Activated naive CD8-positive, alpha-beta T cell treated with anti-CD3 and anti-CD28 coated beads, Interleukin-2, amount 50 U/mL, for 16 hours (primary cell): ENCODE measurements at regions not wholly inside any gene's neighbourhood (a gene's known extent, or its start where the extent isn't known, plus 50 kb on each side); places are given as distances from the start of the nearest gene placed in this dataset.
"Not testable (repeated sequence)": the region's sequence is repeated elsewhere in the genome, so short reads cannot be mapped to it uniquely, and the experiment has no call there.

Experiments used
- DNase-seq: peaks from one replicate; pipeline ENCODE4 v3.0.0-alpha.2; 2020; ENCODE audit warnings: low read depth, low spot score

DNA sequence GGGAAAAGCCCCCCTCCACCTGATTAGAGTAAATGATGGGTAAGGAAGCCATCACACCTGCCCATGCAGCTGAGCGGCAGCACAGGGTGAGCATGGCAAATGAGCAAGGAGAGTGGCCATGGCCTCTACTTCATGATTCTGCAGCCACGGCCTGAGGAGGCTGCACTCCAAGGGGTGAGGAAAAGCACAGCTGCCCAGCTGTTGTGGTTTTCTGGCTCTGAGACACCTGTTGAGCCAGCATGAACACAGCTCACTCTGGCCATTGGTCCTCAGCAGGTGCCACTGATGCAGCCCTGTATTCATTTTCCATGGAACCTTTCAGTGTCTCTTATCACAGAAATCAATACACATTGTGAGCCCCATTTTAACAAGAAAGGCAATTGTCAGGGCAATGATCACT, 707.2 kb downstream of the AACS start:
- DNase-seq = no peak

DNA sequence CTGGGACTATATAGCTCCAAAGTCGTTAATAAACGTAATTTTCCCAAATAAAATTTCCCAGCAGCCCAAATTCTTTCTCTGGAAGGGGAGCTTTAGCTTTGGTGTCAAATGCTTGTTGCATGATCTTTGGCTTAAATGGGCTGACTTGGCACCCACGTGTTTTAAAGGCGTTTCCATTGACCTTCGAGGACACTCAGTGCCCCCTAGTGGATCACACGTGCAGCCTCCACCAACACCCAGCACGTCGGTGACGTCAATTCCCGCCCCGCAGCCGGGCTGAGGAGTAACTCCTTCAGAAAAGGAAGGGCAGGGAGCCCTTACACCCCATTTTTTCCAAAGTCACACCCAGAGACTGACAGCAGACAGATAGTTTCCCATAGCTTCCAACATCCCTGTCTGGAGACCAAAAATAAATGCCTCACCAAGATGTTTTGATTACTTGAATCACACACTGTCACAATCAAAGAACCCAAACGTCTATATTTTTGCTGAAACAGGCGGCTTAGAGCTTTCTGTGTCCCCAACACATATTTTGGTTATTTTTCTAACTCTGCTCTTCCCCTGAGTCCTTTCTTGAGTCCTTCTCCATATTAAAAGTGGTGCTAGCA, 707.9 kb downstream of the AACS start:
- no peak for DNase-seq

DNA sequence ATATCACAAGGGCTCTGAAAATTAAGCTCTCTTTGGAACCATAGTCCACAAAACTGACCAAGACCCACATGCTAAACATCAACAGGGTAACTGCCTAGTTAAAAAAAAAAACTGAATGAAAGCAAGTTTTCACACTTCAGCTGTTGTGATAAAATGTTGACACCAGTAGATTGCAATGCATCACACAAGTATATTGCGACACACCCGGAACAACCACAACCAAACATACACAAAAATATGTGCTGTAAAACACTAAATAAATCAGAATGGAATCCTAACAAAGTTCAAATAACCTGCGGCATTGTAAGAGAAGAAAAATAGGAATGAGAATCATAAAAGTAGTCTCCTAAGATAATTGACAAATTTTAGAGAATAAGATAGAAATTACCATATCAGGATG, 710.3 kb downstream of the AACS start:
- no peak for DNase-seq

DNA sequence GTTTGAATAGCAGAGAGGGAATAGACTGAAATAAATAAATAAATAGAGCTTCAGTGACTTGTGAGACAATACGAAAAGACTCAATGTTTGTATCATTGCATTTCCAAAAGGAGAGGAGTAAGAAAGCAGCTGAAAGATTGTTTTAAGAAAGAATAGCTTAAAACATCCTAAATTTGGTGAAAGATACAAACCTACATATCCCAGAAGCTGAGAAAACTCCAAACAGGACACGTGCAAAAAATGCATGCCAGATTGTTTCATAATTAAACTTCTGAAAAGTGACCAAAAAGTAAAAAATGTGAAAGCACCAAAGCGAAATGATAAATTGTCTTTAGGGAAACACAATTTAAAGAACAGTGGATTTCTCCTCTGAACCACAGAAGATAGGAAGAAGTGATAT, 711.0 kb downstream of the AACS start:
- no peak for DNase-seq

DNA sequence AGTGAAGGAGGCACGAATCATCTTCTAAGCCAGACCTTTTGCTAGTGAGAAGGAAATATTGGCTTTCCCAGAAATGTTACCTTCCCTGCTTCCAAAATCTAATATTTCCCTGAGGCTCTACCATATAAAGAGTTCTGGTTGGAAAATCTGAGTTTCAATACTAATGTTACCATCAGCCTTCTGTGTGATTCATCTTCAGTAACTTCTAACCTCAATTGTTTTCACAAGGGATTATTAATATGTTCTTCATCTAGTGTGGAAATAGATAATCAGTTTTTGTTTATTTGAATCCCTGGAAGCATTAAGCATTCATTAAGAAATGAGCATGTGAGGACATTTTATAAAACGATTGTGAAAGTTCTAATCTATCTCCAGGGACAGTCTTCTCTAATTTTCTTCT, 720.9 kb downstream of the AACS start:
- no peak for DNase-seq

DNA sequence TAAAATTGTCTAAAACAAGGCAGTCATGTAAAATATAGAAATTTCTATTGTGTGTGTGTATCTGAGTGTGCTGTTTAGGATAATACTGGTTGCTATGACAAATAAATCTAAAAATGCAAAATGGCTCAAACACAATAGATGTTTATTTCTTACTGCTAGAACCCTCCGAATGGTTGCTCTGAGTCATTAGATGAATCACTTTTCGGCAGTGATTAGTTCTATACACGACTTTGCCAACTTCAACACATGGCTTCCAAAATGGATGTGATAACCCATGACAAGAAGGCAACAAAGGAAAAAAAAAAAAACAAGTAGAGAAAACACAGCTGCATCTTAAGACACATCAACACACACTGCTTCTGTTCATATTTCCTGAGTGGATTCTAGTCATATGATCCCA, 729.2 kb downstream of the AACS start:
- no peak for DNase-seq

DNA sequence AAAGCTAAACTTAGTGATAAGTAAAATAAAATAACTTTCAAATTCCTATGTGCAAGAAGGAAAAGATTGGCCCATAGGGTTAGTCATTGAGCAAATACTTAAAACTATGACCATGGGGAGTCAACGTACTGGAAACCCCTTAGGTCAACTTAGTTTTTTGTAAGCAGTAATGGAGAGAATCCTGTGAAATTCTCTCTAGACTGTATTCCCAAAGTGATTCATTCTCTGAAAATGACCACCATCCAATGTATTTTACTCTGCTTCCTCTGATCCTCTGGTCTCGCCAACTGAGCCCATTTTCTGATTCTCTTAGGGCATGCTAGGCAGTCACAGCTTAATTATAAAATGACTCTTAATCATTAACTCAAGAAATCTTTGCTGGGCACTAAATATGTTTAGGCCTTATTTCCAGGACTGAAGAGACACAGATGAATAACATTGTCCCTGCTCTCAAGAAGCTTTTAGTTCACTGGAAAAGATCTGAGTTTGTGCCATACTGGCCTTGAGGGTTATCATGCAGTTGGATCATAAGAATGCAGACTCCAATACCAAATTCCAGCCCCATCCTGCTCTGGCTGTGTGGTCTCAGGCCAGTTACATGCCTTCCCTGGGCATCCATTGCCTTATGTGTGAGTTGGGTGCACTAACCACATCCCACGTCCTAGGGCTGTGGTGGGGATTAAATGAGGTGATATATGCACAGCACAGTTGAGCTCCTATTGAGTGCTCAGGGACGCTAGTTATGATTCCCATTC, 732.4 kb downstream of the AACS start:
- DNase-seq = no peak

DNA sequence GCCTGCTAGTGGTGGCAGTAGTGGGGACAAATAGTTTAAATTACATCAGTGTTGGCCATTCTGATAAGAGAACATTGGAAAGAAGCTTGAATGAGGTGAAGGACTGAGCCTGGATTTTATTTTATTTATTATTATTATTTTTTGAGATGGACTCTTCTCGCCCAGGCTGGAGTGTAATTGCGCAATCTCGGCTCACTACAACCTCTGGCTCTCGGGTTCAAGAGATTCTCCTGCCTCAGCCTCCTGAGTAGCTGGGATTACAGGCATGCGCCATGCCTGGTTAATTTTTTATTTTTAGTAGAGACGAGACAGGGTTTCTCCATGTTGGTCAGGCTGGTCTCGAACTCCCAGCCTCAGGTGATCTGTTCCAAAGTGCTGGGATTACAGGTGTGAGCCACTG, 739.4 kb downstream of the AACS start:
- DNase-seq = no peak

DNA sequence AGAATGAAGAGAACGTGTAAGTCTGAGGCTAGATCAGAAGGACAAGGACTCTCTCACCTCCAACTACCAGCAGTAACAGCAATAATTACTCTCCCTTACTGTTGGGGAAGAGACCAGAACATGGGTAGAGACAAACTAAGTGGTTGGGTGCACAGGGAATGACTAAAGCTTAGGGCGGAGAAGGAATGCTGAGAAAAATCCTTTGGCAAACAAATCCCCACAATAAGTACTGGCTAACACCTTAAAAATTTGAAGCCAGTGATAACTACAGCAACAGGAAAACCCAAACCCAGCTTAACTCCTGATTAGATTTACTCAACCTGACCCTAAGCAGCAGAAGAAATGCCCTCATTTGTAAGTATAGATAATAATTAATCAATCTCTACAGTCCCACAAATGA, 759.0 kb downstream of the AACS start:
- no peak for DNase-seq

DNA sequence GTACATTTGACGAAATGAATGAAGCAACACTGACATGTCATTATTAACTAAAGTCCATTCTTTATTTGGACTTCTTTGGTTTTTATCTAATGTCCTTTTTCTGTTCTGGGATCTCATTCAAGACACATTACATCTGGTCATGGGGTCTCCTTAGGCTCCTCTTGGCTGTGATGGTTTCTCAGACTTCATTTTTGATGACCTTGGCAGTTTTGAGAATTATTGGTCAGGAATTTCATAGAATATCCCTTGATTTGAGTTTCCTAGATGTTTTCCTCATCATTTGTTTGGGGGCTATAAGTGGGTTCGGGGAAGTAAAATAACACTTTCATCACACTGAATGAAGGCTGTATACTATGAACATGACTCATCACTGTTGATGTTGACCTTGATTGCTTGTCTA, 770.6 kb downstream of the AACS start:
- no peak for DNase-seq

DNA sequence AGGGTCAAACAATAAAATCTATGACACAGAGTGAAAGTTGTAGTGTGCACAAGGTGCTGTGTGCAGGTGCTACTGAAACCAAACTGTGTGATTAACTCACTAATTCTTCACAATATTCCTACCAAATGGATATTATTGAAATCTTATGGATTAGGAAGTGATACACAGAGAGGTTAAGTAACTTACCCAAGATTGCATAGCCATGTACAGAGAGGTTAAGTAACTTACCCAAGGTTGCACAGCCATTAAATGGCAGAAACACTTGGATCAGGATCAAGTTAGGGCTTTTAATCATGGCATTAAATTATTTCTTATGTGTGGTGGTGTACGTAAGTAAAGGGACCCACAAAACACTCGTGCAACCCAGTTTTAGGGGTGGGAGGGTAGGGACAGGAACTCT, 771.4 kb downstream of the AACS start:
- DNase-seq = no peak

DNA sequence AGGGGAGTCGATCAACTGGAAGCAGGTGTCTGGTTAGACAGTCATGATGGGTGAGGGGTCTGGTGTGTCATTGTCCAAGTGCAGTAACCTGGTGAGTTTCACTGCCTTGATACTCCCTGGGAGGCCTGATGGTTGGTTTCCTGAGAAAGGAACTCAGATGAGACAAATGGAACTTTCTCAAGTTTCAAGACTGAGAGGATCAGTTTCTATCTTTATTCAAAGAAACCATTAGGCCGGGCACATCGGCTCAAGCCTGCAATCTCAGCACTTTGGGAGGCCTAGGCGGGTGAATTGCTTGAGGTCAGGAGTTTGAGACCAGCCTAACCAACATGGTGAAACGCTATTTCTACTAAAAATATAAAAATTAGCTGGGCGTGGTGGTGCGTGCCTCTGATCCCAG, 776.1 kb downstream of the AACS start:
- DNase-seq = no peak

DNA sequence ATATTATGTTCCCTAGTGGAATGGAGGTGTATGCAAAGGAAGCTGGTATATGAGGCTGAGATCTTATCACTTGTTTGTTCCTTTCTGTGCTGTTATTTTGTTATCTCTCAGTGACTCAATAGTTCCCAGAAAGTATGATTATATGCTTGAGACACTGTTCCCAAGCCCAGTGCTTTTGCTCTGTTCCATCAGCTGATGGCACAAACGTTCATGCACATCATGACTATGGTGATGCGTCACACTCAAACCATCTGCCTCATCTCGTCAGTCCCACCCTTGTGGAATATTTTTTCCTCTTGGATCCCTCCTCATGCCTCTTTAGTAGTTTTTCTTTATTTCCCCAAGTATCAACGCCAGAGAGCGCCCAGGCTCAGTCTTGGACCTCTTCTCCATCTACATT, 786.9 kb downstream of the AACS start:
- no peak for DNase-seq

DNA sequence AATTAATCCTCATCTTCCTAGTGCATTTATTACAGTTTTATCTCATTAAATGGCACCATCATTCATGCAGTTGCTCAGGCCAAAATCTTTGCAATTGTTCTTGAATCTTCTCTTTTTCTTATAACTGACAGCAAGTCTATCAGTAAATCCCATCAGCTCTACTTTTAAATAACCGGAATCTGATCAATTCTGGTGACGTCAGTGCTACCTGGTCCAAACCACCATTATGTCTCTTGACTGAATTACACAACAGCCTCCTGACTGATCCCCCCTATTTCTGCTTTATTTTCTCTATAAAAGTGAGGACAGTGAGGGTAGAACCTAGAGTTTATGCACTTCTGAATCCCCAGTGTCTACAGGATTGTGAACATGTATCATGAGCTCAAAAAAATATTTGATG, 787.4 kb downstream of the AACS start:
- DNase-seq = no peak

DNA sequence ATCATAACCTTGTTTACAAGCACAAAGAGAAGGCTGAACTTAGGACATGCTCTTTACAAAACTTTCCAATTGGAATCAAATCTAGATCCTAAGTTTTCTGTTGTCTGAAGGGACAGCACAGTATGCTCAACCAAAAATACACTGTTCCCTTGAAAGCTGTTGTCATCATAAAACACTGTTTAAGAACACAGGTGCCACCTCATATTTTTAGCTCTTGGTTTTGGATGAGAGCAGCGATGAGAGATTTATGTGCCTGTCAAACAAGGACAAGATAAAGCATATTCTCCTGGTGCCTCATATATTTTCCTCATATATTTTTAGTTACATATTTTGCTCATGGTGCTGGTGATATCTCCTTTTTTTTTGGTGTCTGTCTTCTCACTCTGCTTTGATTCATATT, 788.4 kb downstream of the AACS start:
- DNase-seq = no peak

DNA sequence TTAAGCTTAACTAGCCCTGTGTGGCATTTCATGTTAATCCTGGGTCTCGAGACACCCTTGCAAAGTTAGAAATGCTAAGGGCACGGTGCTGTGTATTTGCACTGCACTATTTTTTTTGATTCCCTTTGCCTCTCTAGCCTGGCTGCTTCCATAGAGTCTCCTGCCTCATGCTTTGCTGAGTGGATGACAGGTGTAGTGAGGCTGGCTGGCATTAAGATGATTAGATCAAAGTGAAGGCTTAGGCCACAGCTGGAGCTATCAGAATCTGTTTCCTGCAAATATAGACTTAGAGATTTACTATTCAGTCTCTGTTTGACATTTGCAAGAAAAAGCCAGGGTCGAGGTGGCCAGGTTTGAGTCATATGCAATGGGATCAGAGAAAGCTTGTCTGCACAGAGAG, 791.1 kb downstream of the AACS start:
- DNase-seq = no peak

DNA sequence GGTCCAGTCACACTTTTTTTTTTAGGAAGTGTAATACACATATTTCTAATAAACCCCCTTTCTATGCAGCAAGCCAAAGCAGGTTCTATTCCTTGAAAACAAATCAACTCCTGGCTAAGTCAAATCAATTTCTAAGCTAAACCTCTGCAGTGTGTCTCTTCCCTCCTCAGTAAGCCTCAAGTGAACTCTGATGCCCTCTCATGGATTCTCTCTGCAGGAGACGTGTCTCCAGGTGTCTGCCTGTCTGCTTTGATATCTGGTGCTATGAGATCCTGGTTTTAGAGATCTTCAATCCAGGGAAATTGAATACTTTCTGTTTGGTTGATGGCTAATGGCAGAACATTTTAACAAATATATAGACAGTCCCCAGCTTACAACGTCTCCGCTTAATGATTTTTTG, 791.7 kb downstream of the AACS start:
- DNase-seq = no peak

DNA sequence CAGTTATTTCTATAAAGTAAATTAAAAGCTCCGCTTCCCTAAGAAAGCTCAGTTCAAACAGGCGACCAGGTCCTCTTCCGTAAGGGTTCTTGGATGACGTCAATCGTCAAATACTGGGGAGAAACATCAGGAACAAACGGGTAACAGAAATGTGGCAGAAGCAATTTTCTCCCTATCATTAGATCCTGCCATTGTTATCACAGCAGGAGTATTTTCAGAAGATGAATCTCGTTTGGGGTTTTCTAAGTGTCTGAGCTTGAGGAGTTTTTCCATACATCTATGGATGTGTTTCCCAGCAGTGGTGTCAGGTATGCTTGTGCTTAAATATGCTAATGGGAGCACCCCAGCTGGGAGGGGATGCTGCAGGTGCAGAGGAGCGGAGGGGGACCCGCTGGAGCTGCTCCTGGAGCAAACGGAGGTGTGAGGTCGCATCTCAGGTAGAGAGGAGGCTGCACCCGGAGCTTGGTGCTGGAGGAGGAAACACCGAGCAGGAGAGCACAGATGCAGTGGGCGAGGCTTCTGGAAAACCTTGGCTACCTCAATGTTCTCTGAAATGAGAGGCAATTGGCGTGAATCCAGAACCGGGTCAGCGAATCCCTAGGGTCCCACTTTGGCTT, 795.5 kb downstream of the AACS start:
- DNase-seq = no peak

DNA sequence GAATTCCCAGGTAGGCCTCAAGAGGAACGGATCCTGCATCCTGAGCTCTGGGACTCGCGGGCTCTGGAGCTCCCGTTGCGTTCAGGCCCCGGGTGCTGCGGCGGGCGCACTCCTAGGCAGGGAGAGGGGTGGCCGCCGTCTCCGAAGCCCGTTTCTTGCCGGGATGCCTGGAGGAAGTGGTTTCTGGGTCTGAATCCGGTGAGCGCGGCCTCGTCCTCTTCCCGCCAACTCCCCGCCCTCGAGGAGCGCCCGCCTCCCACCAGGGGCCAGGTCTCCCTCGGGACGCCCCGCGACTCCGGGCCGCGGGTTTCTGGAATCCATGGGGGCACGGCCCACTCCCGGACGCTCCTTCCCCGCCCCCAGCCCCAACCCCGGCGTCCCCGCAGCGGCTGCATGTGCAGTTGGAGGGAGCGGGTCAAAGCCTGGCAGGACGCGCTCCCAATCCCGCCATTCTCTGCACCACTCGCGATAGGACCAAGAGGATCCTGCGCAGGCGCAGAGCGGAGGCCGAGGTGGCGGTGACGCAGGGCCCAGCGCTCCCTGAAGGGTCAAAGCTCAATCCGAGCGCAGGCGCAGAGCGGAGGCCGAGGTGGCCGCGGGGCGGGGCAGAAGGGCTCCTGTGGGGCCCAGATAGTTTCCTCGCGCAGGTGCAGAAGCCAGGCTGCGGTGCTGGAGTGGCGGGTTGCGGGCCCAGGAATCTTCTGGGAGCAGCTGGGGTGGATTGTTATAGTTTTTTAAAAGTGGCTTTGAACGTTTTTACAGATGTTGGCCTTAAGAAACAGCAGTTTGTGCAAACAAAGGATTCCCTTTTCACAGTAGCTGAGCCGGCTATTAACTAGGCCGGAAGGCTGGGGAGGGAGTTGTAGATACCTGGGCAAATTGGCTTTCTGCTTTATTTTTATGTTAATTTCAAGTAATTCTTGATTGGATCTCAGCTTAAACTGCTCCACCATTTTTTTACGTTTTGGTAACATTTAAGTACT, 796.4 kb downstream of the AACS start:
- no peak for DNase-seq

DNA sequence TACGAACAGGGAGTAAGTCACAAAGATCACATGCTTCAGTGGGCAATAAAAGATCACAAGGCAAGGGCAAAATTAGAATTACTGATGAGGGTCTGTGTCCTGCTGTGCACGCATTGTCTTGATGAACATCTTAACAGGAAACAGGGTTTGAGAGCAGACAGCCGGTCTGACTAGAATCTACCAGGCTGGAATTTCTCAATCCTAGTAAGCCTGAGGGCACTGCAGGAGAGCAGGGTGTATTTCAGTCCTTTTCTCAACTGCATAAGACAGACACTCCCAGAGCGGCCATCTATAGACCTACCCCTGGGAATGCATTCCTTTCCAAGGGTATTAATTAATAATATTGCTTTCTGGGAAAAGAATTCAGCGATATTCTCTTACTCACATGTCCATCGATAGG, 800.0 kb downstream of the AACS start:
- DNase-seq = not testable (repeated sequence)

DNA sequence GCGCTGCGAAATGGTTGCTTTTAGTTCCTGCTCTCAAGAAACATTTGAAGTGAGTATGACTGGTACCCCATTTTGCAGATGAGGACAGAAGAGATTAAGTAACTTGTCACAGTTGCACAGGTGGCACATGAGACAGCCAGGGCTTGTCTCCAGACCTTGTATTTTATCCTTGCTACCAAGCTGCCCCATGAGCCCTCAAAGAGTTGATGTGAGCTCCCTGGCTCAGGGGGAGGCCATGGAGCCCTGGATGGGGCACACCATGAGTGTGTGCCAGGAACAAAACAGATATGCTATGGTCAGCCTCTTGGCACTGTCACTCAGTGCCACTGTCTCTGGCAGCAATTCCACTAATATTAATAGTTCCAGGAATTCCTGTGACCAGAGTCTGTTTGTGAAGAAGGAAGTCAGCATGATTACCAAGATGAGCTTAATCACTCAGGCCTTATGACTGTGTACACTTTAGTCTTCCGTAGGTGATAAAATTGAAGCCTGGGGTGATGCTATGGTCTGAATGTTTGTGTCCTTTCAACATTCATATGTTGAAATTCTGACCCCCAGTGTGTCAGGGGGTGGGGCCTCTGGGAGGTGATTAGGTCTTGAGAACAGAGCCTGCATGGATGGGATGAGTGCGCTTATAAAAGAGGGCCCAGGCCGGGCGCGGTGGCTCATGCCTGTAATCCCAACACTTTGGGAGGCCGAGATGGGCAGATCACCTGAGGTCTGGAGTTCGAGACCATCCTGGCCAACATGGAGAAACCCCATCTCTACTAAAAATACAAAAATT, 806.8 kb downstream of the AACS start:
- no peak for DNase-seq
